ENCODE measurements at regions not wholly inside any gene's neighbourhood (a gene's known extent, or its start where the extent isn't known, plus 50 kb on each side); places are given as distances from the start of the nearest gene placed in this dataset.
A peak's percentile ranks its signal among the peaks of the same experiment; 100 is the strongest.

DNA sequence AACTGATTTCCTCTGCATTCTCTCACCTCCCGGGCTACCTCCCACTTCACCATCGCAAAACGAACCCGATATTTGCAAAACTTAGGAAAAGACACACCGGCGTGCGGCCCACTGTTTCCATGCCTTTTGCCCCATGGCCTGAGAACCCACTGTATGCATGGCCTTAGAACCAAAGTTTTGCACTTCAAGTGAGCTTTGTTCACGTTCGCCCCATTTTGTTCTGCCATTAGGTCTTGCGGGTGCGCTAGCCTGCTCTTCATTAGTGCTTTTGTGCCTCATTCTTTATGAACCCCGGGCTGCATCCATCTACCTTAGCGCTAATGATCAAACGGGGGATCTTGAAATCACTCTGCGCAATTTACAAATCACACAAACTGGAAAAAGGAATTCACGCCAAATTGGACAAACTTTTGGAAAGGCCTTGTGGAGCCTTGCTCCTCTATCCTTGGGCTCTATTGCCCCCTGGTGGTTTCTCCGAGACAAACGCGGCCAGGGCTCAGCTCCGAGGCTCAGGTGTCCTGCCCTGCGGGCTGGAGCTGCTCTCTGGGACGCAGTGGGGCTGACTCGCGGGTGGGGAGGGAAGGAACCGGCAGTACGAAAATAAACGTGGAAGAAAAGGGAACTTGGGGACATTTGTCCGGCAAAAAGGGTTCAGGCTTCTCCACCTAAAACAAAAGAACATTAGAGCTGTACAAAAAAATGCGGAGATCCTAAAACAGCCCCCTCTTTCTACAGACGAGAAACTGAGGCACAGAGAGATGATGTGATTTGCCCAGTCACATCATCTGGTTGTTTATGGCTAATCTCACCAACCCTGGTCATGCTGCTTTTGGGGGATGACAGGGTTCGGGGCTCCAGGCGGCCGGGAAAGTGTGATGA is 300.4 kb upstream of the NFE2L3 start:
- Histone ChIP-seq H3K9me3 (no peaks in the 10 kb centered on the region), H3K27ac (peak overlapping the region; percentile 79 to 95 (median 83)), H3K4me1 (peaks cover 0 to 86% (median 77%) of the 10 kb centered on the region in 4 donors), H3K36me3 (no peaks in the 10 kb centered on the region), H3K27me3 (peaks cover 0 to 47% (median 6%) of the 10 kb centered on the region in 3 donors), H3K4me3 (peak overlapping the region in 2 of 4 donors; percentile 32 to 36)
- WGBS, 2 donors, result 35% methylated on average over 33 of the region's 33 CpGs
- TF ChIP-seq, protein P1, sequence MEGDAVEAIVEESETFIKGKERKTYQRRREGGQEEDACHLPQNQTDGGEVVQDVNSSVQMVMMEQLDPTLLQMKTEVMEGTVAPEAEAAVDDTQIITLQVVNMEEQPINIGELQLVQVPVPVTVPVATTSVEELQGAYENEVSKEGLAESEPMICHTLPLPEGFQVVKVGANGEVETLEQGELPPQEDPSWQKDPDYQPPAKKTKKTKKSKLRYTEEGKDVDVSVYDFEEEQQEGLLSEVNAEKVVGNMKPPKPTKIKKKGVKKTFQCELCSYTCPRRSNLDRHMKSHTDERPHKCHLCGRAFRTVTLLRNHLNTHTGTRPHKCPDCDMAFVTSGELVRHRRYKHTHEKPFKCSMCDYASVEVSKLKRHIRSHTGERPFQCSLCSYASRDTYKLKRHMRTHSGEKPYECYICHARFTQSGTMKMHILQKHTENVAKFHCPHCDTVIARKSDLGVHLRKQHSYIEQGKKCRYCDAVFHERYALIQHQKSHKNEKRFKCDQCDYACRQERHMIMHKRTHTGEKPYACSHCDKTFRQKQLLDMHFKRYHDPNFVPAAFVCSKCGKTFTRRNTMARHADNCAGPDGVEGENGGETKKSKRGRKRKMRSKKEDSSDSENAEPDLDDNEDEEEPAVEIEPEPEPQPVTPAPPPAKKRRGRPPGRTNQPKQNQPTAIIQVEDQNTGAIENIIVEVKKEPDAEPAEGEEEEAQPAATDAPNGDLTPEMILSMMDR (IDR thresholded peaks at IDR 0.05), result peak; percentile 81 to 94 (median 93)
- peak in 2 of 4 donors; percentile 50 to 59 for TF ChIP-seq POLR2AphosphoS5 (IDR thresholded peaks at IDR 0.05)
- TF ChIP-seq EP300 (IDR thresholded peaks at IDR 0.05), result no peak
- peak; percentile 94 for DNase-seq
- intact Hi-C loops (cut with DNase I), result loop anchor here (1.0 to 10.0 kb wide), 5 partner anchors 285 to 727 kb away; partner anchors contain the start of gene CYCS

DNA sequence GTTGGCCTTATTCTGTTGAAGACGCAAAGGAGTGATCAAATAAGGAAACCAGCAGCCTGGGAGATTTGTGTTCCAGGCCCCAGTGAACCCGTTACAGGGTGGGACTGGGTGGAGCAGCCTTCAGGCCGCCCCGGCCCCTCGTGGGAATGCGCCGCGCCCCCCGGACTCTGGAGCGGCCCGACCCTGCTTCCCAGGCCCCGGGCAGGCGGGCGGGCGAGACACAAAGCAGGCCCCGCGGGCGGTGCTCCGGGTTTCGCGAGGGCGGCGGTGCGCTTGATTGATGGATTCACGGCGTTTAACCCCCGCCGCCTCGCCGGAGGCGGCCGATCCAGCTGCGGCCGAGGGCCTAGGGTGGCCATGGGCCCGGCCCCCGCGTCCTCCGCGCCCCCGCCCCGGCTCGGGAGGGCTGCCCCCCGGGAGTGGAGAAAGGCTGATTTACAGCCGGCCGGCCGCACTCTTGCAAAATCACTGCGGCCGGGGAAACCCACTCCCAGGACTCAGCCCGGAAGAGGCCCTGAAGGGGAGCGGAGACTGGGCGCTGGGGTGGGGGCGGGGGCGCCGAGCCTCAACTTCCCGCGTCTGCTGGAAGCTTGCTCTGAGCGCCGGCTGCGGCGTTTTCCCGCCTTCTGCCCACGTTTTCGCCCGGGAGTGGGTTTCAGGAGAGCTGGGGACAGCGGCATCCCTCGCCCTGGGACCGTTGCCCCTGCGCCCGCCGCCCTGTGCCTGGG is 299.6 kb upstream of the NFE2L3 start:
- H3K27me3 ChIP-seq, result peaks cover 0 to 55% (median 8%) of the 10 kb centered on the region in 3 donors
- WGBS, 2 donors, result 6 to 15% methylated on average over 70 of the region's 70 CpGs
- peak overlapping the region in 3 of 4 donors; percentile 17 to 36 (median 32) for H3K4me3 ChIP-seq
- H3K9me3 ChIP-seq, result no peaks in the 10 kb centered on the region
- no peaks in the 10 kb centered on the region for H3K36me3 ChIP-seq
- peaks cover 0 to 80% (median 73%) of the 10 kb centered on the region in 4 donors for H3K4me1 ChIP-seq
- intact Hi-C loops (cut with DNase I), result loop anchor here (2.0 to 10.0 kb wide), 4 partner anchors 286 to 728 kb away; partner anchors contain the start of gene CYCS
- no peak for DNase-seq
- peak overlapping the region; percentile 79 to 95 (median 83) for H3K27ac ChIP-seq
- TF ChIP-seq POLR2AphosphoS5 (IDR thresholded peaks at IDR 0.05) (peak in 2 of 4 donors; percentile 23 to 27), POLR2A (IDR thresholded peaks at IDR 0.05) (no peak)

DNA sequence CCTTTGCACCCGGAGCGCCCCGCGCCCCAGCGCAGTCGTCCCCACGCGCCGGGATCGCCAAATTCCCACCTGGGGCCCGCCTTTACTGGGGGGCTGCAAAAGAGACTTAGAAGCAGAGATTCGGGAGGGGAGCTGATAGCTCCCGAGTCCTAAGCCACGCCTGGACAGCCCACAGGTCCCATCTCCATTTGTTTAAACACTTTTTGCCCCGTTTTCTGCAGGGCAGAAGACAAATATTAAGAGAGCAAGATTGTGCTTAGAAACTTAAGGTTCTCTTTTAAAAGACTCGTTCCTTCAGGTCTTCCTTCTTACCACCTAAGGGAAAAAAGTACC is 299.1 kb upstream of the NFE2L3 start:
- peaks cover 0 to 61% (median 14%) of the 10 kb centered on the region in 3 donors for H3K27me3 ChIP-seq
- H3K9me3 ChIP-seq, result no peaks in the 10 kb centered on the region
- WGBS, 2 donors, result 26 to 58% methylated on average over 16 of the region's 16 CpGs
- H3K4me1 ChIP-seq, result peaks cover 0 to 80% (median 71%) of the 10 kb centered on the region in 4 donors
- intact Hi-C loops (cut with DNase I), result loop anchor here (2.0 to 10.0 kb wide), 4 partner anchors 286 to 728 kb away; partner anchors contain the start of gene CYCS
- H3K27ac ChIP-seq, result peak overlapping the region; percentile 79 to 95 (median 83)
- TF ChIP-seq POLR2A (IDR thresholded peaks at IDR 0.05), result no peak
- no peak for TF ChIP-seq POLR2AphosphoS5 (IDR thresholded peaks at IDR 0.05)
- no peak for TF ChIP-seq EP300 (IDR thresholded peaks at IDR 0.05)
- TF ChIP-seq, protein P1 (IDR thresholded peaks at IDR 0.05), result no peak
- no peaks in the 10 kb centered on the region for H3K36me3 ChIP-seq
- DNase-seq, result no peak
- peak overlapping the region in 1 of 4 donors; percentile 32 for H3K4me3 ChIP-seq

DNA sequence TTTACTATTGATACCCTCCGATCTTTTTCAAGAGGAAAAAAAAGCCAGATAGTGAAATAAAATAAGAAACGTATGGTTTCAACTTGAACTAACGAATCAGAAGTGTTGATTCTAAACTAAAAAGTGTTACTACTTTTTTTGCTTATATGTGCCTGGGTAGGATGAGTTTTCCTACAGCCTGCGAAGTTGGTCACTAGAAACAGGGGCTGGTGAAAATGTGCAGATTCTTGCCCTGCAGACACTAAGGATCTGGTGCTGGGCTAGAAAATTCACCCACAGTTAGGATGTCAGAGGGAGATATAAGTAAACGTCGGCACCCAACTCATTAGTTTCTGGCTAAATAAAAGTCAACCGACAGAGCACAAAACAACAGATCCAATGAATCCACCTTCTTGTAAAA is 298.7 kb upstream of the NFE2L3 start:
- 54 to 74% methylated on average over 7 of the region's 7 CpGs for WGBS, 2 donors
- Histone ChIP-seq H3K27ac (peak overlapping the region; percentile 79 to 95 (median 83)), H3K4me1 (peaks cover 0 to 76% (median 68%) of the 10 kb centered on the region in 4 donors), H3K27me3 (peaks cover 3 to 65% (median 18%) of the 10 kb centered on the region in 3 donors), H3K4me3 (no peak overlapping the region), H3K36me3 (no peaks in the 10 kb centered on the region), H3K9me3 (no peaks in the 10 kb centered on the region)
- intact Hi-C loops (cut with DNase I), result loop anchor here (2.0 to 10.0 kb wide), 4 partner anchors 287 to 729 kb away; partner anchors contain the start of gene CYCS
- TF ChIP-seq, protein P1 (IDR thresholded peaks at IDR 0.05), result no peak
- TF ChIP-seq POLR2A (IDR thresholded peaks at IDR 0.05) (no peak), POLR2AphosphoS5 (IDR thresholded peaks at IDR 0.05) (no peak), EP300 (IDR thresholded peaks at IDR 0.05) (no peak)
- DNase-seq, result no peak

Data from sigmoid colon (tissue), 6 donors.